Testis (tissue), 2 donors: ENCODE measurements at regions not wholly inside any gene's neighbourhood (a gene's known extent, or its start where the extent isn't known, plus 50 kb on each side); places are given as distances from the start of the nearest gene placed in this dataset.

Experiments
- POLR2A ChIP-seq: fragments of 450-650 bp; IDR thresholded peaks from one replicate; pipeline ENCODE4 v1.6.1; 2017; ENCODE audit warnings: antibody characterized with exemption, mild to moderate bottlenecking, moderate library complexity
- TF ChIP-seq, protein P1 (sequence below), 3 experiments: fragments of 450-650 bp in 2 of 3; fragments of 200-600 bp in 1 of 3; sonication (generic) in 1 of 3; IDR thresholded peaks; one replicate each; pipeline ENCODE4 v1.5.1; 2016 to 2019; ENCODE audit warnings: antibody characterized with exemption in 3 of 3, mild to moderate bottlenecking in 2 of 3, moderate library complexity in 1 of 3

DNA sequence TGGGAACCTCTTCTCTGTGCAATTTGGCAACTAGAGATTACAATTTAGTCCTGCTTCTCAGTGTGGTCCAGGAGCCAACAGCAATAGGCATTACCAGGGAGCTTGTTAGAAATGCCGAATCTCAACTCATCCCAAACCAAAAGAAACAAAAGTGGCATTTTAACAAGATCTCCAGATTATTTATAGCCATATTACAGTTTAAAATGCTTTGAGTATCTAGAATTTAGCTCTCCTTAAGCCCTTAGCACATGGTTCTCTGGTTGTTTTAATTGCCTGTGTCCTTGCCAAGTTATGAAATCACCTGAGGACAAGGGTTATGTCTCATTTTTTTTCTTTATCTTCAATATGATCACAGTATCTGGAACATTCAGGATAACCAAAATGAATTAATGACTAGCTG is 51.6 kb upstream of the TAS2R1 start:
- TF ChIP-seq, protein P1, sequence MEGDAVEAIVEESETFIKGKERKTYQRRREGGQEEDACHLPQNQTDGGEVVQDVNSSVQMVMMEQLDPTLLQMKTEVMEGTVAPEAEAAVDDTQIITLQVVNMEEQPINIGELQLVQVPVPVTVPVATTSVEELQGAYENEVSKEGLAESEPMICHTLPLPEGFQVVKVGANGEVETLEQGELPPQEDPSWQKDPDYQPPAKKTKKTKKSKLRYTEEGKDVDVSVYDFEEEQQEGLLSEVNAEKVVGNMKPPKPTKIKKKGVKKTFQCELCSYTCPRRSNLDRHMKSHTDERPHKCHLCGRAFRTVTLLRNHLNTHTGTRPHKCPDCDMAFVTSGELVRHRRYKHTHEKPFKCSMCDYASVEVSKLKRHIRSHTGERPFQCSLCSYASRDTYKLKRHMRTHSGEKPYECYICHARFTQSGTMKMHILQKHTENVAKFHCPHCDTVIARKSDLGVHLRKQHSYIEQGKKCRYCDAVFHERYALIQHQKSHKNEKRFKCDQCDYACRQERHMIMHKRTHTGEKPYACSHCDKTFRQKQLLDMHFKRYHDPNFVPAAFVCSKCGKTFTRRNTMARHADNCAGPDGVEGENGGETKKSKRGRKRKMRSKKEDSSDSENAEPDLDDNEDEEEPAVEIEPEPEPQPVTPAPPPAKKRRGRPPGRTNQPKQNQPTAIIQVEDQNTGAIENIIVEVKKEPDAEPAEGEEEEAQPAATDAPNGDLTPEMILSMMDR (IDR thresholded peaks at IDR 0.05) = no peak
- no peak for TF ChIP-seq POLR2A
